ENCODE measurements at regions not wholly inside any gene's neighbourhood (a gene's known extent, or its start where the extent isn't known, plus 50 kb on each side); places are given as distances from the start of the nearest gene placed in this dataset.

GRCh38 chr6:6713657-6714056 is 125.1 kb downstream of the LY86 start:
- no peaks in the 10 kb centered on the region for H3K27me3 ChIP-seq (ENCODE audit: control insufficient read depth in 4 of 4, insufficient read depth in 4 of 4, low read length in 3 of 4)
- WGBS, result 81% methylated on average over 9 of the region's 9 CpGs
- no peak for TF ChIP-seq ZBTB33 (IDR thresholded peaks at IDR 0.05)
- TF ChIP-seq HNF4A (conservative IDR thresholded peaks at IDR 0.05), result no peak
- no peak for TF ChIP-seq HNF4G (IDR thresholded peaks at IDR 0.05)
- no peak for TF ChIP-seq JUND (IDR thresholded peaks at IDR 0.05)
- no peak for TF ChIP-seq RXRA (IDR thresholded peaks at IDR 0.05)
- no peak for TF ChIP-seq FOXA1 (IDR thresholded peaks at IDR 0.05)
- TF ChIP-seq FOXA2 (IDR thresholded peaks at IDR 0.05), result no peak
- TF ChIP-seq GABPA (IDR thresholded peaks at IDR 0.05 in 1 of 2, conservative IDR thresholded peaks at IDR 0.05 in 1 of 2), result no peak
- no peak for TF ChIP-seq RAD21 (IDR thresholded peaks at IDR 0.05)
- TF ChIP-seq EGR1 (IDR thresholded peaks at IDR 0.05; ENCODE audit: low read depth in 2 of 2), result no peak
- no peak for TF ChIP-seq YY1 (IDR thresholded peaks at IDR 0.05)
- no peak for TF ChIP-seq ATF3 (IDR thresholded peaks at IDR 0.05)
- TF ChIP-seq NR2F2 (IDR thresholded peaks at IDR 0.05), result no peak
- TF ChIP-seq SP1 (IDR thresholded peaks at IDR 0.05), result no peak
- no peak for TF ChIP-seq CTCF (IDR thresholded peaks at IDR 0.05; ENCODE audit: low read depth, low read length, missing input control)
- TF ChIP-seq TAF1 (conservative IDR thresholded peaks at IDR 0.05), result no peak
- no peak for TF ChIP-seq MAX (IDR thresholded peaks at IDR 0.05)
- TF ChIP-seq REST (IDR thresholded peaks at IDR 0.05), result no peak
- H3K4me1 ChIP-seq (ENCODE audit: control insufficient read depth in 4 of 4, insufficient read depth in 4 of 4, low read length in 3 of 4), result peaks cover 3 to 14% (median 10%) of the 10 kb centered on the region in 4 donors
- no peak overlapping the region for H3K4me3 ChIP-seq (ENCODE audit: low read depth in 1 of 3, low read length in 3 of 3)
- no peaks in the 10 kb centered on the region for H3K36me3 ChIP-seq (ENCODE audit: control insufficient read depth in 4 of 4, insufficient read depth in 3 of 4, low read depth in 1 of 4, low read length in 3 of 4)
- DNase-seq (ENCODE audit: low spot score), result no peak
- no peaks in the 10 kb centered on the region for H3K9me3 ChIP-seq (ENCODE audit: control insufficient read depth in 4 of 4, low read length in 3 of 4)
- no peak overlapping the region for H3K9ac ChIP-seq (ENCODE audit: low read depth in 1 of 2, low read length in 2 of 2)
- no peak overlapping the region for H3K27ac ChIP-seq (ENCODE audit: low read depth in 1 of 2, low read length in 2 of 2)

Measured in liver (tissue), 8 donors.